GM19438 (cell line): ENCODE measurements at regions not wholly inside any gene's neighbourhood (a gene's known extent, or its start where the extent isn't known, plus 50 kb on each side); places are given as distances from the start of the nearest gene placed in this dataset.

ENCODE experiments used
- ATAC-seq: cut with Tn5 transposase; IDR thresholded peaks from one replicate; pipeline ENCODE4 v1.9.1; 2021; ENCODE audit warnings: low read depth; ENCODE audit not compliant: unreplicated experiment

DNA sequence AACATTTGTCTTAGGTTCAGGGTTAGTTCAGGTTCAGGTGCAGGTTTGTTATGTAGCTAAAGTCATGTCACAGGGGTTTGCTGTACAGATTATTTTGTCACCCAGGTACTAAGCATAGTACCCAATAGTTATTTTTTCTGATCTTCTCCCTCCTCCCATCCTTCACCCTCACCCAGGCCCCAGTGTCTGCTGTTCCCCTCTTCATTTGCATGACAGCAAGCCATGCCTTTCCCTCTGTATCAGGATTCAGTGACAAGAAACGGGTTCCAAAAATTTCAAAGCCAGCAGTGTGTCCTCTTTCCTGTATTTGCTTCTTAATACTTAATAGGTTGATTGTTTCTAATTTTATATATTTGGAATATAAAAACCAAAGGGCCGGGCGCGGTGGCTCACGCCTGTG is 330.8 kb upstream of the SGCD start:
- no peak for ATAC-seq

DNA sequence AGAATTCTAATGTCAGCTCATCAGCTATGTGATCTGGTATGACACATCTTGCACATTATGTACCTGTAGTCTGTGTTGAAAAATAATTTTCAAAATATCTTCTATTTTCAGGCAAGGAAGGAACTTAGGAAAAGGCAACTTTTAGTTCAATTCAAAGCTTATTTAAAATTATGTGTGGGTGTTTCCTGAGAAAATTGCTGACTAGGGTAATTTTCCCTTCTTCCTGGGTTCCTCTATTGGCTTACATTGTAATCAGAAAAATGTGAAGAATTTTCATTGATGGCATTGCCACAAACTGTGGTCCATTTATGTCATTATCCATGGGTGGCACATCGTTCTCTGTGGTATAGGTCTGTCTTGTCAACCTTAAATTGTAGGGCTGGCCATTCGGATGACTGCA is 328.7 kb upstream of the SGCD start:
- no peak for ATAC-seq

DNA sequence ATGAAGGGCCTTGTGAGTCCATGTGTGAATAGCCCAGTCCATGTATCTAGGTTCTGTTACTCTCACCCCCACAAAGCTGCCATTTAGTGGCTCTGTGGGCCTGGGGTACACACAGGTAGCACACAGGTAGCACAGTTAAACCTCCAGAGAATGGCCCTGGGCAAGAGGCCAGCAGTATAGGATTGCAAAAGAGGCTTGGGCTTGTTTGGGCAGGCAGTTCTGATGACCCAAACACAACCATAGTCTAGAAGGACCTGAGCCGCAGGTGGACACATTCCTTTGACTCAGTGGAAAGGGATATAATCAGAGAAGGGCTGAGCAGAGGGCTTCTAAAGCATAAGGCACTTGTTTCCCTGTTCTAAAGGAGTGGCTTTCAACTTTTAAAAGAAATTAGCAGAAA is 326.8 kb upstream of the SGCD start:
- no peak for ATAC-seq

DNA sequence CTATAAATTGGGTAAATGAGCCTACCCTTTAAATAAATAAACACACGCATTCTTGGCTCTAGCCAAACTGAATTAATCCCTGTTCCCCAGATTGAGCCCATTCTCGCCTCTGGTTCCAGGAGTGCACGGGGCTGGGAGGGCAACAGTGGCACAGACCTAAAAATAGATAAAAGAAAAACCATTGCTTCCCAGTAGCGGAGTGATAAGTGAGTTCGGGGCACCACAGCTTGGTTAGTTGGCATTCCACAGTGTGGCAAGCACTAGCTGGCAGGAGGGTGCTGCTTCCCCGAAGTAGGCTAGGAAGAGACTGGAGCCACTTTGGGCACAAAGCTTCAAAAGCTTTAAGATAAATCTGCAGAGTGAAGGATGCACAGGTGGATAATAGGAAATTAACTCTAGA is 322.2 kb upstream of the SGCD start:
- no peak for ATAC-seq

DNA sequence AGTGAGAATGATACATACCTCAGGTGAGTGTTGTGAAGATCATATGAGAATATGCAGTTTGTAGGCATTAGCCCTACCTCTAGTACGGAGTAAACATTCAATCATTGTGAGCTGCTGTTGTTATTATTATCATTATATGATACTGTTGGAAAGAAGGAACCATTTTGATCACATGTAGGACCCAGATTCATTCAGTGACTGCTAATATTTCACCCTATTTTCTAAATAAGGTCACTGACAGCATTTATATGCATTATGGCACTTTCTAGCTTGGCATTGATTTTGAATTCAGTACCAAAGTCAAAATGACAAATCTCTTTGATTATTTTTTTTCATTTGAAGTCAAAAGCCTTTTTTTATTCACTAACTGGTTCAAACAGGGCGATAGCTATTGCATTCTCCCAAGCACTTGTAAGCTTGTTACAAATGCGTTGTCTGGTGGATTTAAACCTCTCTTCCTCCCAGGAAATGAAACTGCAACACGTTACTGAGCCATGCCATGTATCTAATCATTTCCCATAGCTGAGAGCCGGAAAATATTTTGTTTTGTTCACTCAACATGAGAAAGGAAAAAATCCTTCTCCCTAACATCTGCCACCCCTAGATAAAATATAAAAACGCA is 320.8 kb upstream of the SGCD start:
- no peak for ATAC-seq

DNA sequence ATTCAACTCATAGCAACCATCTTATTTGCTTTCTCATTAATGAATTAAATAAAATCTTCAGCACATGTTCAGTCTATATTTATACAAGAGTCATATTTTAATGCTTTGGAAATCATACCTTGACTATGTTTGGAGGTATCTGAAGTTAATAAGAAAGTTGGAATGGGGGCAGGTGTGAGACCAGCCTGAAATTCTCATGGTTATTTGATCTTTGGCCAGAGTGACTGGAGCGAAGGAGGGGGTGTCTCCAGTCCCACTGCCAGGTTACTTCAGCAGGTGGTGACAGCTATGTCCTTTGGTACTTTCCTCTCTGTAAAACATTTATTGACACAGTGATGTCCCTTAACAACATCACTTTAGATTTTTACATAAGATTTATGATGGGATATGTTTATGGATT is 318.1 kb upstream of the SGCD start:
- ATAC-seq, result no peak

DNA sequence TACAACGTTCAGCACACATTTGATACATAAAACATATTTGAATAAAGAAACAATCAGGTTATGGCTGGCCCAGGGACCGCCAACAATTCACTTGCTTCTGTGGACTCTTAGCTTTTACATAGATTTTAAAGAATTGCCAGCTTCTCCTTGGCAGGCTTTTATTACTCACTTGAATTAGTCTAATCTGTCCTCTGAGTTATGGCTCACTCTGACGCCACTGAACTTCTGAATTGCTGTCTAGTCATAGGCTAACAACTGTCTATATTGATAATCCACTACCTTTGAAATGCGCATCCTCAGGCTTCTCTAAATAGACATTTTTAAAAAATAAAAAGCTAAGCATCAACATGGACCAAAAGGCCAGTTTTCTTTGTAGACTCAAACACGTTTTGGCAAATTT is 317.4 kb upstream of the SGCD start:
- no peak for ATAC-seq

DNA sequence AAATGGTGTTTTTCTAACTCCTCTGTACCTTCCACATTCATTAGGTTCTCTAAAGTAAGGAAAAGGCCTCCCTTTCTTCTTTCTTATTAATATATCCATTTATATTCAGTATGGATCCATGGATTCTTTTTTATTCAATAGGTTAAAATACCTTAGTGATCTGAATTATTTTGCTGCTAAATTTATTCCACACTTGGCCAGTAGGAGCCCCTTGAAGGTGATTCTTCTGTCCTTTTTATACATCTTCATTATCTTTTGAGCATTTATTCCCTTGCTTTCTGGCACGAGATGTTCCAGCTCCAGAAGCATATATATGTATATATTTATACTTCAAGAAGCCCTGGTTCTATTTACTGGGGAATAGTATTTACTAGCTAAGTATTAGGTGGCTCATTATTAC is 311.8 kb upstream of the SGCD start:
- ATAC-seq, result no peak

DNA sequence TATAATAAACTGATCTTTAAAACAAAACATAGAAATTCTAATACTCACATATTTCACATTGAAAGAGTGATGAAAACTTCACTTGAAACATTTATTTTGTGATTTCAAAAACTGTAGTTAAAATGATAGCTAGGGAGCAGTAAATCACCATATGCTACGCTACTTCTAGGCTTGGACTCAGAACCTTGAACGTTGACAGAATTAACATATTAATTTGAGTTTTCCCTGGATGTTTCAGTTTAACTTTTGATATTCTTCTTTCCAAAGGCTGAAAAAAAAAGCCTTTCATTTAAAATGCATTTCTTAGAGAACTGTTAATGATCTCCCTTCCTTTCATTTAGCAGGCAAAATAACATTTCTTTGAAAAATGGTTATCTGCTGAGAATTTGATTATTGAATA is 307.8 kb upstream of the SGCD start:
- ATAC-seq, result no peak

DNA sequence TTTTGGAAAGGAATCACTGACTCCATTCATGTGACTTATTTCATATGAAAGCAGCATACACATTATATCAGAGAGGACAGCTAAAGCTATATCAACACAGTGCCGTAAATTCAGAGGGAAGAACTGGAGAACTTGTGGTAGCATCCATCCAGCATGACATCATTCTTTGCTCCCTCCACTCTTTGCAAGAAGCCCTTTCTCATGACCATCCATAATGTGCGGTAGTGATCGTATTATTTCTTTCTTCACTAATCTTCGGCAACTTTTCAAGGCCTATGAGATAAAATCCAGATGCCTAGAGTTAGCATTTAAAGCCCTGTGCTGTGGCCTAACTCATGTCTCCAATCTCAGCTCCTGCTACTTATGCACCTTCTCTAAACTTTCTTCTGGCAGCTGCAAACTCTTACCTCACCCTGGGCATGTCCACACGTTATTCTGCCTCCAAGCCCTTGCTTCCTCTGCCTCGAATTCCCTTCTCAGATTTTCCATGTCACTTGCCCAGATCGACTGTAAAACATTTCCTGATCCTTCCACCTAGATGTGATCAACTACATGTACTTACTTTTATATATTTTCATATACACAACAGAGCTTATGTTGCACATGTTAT is 307.3 kb upstream of the SGCD start:
- no peak for ATAC-seq

DNA sequence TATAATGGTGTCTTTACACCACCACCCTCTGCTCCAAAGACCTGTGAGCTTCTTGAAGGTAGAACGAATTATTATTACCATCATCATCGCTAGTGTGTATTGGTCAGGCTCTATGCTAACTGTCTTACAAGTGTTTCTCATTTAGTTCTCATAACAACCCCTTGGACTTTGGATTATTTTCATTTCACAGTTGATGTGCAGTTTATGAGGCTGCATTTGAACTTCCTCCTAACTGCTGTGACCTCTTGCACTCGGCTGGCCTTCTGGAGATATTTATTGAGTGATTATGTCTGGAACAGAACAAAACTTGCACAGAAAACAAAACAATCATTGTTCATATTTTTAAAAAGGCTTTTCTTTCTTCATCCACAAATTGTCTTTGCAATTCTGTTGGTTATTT is 306.3 kb upstream of the SGCD start:
- no peak for ATAC-seq

DNA sequence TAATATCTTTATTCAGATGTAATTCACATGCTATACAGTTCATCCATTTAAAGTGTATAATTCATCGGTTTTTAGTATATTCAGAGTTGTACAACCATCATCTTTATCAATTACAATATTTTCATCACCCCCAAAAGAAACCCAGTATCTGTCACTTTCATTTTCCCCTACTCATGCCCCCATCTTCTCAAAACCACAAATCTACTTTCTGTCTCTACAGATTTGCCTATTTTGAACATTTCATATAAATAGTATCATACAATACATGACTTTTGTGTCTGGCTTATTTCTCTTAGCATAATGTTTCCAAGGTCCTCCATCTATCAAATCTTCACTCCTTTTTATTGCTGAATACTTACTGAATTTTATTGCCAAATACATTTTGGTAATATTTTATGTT is 305.1 kb upstream of the SGCD start:
- no peak for ATAC-seq

DNA sequence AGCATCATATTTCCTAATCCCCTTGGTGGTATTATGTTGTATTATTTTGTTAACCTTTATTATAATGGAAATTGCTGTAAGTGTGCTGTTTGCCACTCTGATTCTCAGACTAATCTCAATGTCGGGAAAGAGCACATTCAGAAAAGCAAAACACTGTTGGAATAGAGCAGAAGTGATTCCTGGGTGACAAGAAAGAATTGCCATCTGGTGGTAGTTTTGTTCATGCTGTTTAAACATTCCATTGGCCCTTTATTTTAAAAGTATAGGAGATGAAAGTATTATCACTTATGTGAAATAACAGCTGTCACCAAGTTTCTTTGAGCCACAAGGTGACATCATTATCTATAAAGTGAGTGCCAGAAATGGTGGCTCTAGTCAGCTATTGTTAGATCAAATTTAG is 301.3 kb upstream of the SGCD start:
- ATAC-seq, result no peak

DNA sequence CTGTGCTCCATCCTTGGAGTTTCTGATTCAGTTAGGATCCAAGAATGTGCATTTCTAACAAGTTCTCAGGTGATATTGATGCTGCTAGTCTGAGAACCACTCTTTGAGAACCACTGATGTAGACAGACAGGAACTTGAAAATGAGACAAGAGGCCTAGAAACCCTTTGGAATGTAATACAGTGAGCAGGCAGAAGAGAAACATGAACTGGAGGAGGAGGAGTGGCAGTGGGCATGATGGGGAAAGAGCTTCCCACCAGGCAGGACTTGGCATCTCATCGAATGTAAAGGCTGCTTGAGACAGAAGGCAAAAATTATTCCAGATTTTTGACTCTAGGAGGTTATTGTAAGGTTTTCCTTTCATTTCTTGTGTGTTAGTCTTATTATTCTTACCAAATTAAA is 295.8 kb upstream of the SGCD start:
- ATAC-seq, result no peak

DNA sequence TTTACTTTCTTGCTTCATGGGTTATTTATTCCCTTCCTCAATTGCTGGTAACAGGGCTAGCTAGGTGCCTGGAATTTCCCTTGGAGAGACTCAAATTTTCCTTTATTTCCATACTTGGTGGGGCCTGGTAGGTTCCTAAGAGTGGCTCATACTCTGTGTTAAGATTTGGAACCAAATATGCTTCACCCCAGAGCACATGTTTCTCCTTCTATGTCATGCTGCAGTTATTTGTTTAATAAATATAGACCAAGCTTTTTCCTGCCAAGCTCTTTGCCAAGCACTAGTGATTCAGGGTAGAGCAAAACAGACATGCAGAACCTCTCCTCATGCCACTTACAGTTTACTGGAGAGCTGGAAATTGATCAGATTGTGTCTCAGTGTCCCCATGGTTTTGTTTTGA is 290.3 kb upstream of the SGCD start:
- no peak for ATAC-seq

DNA sequence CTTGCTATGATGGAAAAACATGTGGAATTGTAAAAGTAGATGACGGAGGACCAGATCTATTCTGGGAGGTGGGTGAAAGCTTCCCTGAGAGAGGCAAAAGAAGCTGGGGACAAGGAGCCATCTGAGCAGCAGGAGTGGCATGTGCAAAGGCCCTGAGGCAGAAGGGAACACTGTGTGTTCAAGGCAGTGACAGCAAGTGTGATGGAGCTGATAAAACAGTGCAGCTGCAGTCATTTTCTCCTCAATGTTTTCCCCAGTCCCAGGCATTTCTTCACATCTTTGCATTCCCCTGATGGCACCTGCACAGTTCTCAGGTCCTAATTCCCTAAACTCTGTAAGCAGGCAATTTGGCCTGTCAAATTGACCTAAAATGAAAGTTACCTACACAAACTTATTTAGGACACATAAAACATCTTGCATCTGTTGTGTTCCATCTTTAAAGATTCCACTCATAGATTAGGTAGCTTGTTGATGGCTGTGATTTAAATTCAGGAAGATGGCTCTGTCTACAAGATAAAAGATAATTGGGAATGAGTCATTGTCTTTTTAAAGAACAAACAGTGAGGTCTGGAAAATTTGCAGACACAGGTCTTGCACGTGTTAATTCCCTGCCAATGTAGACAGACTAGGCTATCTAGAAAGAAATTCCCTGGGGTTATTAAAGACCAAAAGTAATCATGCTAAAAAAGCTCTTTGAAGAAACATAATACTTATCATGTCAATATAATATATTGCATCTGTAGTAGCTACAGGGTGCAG is 289.6 kb upstream of the SGCD start:
- no peak for ATAC-seq

DNA sequence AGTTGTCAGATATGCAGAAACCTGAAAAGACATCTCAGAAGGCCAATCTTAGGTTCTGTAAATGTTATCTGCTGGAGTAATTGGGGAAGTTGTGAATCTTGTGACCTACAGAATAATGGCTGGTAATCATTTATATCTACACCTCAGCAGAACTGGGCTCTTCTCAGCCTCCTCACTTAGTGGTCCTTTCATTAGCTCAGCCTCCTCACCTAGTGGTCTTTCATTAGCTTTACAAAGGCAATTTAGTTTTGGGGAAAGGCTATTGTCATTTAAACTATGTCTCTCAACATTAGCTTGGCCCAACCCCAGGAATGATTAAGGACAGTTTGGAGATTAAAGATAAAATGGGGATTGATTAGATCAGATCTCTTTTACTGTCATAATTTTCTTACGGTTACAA is 284.2 kb upstream of the SGCD start:
- no peak for ATAC-seq

DNA sequence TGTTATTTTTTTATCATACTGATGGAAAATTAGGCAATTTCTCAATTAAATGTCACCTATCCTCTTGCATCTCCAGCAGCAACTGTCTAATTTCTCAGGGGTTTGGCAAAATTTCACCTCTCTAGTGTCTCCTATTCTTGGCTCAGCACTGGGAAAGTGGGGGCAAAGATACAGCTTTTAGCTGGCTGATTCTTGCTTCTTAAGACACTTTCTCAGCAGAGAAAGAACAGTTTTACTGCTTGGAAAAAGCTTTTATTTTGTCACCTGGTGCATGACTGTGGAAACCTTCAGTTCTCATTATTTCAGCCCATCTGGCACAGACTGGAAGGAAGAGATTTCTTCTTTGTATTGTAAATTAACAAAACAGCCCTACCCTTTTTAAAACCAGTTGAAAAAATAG is 283.6 kb upstream of the SGCD start:
- ATAC-seq, result no peak

DNA sequence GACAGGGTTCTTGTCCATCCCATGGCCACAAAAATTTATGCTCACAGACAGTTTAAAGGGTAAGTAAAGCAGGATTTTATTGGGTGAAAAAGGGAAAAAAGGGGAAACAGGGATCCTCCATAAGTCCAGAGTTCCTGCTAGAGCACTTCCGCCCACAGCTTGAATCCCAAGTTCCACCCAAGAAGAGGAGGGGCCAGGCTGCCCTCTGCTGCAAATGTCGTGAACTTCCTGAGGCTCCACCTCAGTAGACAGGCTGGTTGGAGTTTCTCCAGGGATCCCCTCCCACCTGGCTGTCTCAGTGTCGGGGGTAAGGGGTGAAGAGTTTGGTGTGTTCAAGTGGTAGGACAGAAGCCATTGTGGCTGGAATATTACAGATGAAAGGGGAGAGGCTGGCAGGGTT is 275.0 kb upstream of the SGCD start:
- ATAC-seq, result no peak

DNA sequence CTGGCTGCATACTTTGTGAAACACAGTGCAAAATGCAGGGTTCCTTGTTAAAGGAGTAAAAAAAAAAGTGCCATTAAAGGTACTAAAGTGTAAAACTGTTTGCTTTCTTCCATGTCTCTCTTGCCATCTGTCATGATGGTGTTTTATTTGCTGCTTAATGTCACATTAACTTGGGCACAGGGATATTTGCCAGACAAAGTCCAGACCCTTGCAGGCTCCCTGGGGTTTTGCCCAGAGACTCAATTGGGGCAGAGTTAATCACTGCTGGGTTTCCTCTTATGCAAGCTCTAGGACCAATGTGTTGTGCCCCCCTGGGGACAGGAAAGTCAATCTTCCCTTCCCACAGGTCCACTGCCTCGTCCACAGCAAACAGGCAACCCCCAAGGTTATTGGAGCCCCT is 274.3 kb upstream of the SGCD start:
- no peak for ATAC-seq

DNA sequence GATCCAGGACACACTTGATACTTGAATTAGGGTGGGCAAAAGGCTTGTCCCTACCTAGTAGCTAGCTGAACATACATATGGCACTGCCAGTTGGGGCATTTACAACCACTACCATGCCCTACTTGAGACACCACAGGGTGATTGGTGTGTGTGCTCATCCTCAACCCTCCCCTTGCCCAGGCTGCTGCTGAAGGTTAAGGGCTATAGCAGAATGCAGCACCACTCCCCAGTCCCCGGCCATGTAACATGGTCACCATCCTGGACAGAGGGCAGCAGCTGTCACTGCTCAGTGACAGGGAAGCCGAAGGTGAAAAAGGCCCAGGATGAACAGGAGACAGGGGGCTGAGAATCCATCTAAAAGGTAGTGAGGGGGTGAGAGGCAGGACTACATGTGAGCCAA is 273.9 kb upstream of the SGCD start:
- no peak for ATAC-seq

DNA sequence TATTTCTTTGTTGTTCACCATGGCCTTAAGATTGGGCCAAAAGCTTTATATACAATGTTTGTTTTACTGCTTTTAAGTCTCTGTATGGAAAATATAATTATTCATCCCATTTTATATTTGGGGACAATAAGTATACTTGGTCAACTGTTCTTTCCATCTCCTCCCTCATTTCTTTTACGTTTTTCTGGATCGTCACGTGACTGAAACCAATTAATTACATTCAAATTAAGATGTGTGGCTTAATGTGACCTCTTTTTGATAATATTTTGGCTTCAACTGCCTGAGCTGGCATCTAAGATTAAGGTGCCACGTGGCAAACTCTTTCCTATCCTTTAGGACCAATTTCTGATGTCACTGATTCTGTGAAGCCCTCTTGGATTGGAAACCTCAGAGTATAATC is 250.1 kb upstream of the SGCD start:
- ATAC-seq, result no peak
